ENCODE measurements at regions not wholly inside any gene's neighbourhood (a gene's known extent, or its start where the extent isn't known, plus 50 kb on each side); places are given as distances from the start of the nearest gene placed in this dataset.

- H3K4me3 ChIP-seq (ENCODE audit: low read depth, low read length) = no peak overlapping the region
- CTCF ChIA-PET = no interaction called here
- no peak for TF ChIP-seq CTCF (IDR thresholded peaks at IDR 0.05; ENCODE audit: insufficient read depth, low read length, missing control alignments)
- DNase-seq (ENCODE audit: low read depth, low spot score) = no peak
- POLR2A ChIA-PET = no interaction called here
These were observed 346.1 kb downstream of the GBA3 start for GRCh38 chr4:23038626-23039491.

- TF ChIP-seq CTCF (IDR thresholded peaks at IDR 0.05; ENCODE audit: insufficient read depth, low read length, missing control alignments) = no peak
- POLR2A ChIA-PET = no interaction called here
These were observed 344.3 kb downstream of the GBA3 start for GRCh38 chr4:23036921-23037495.

GRCh38 chr4:23036503-23036902, 343.8 kb downstream of the GBA3 start:
- no peak for DNase-seq (ENCODE audit: low read depth, low spot score)
- POLR2A ChIA-PET = no interaction called here
- CTCF ChIA-PET = no interaction called here
- TF ChIP-seq CTCF (IDR thresholded peaks at IDR 0.05; ENCODE audit: insufficient read depth, low read length, missing control alignments) = no peak
- H3K4me3 ChIP-seq (ENCODE audit: low read depth, low read length) = no peak overlapping the region

More at GRCh38 chr4:23036921-23037495, 344.3 kb downstream of the GBA3 start:
- no peak overlapping the region for H3K4me3 ChIP-seq (ENCODE audit: low read depth, low read length)
- DNase-seq (ENCODE audit: low read depth, low spot score) = no peak
- CTCF ChIA-PET = no interaction called here

- H3K4me3 ChIP-seq (ENCODE audit: low read depth, low read length) = no peak overlapping the region
- ChIA-PET CTCF (no interaction called here), POLR2A (no interaction called here)
- TF ChIP-seq CTCF (IDR thresholded peaks at IDR 0.05; ENCODE audit: insufficient read depth, low read length, missing control alignments) = no peak
- DNase-seq (ENCODE audit: low read depth, low spot score) = no peak
These were observed 342.9 kb downstream of the GBA3 start for GRCh38 chr4:23035521-23036056.

GRCh38 chr4:23034731-23035130, 342.0 kb downstream of the GBA3 start:
- no peak for TF ChIP-seq CTCF (IDR thresholded peaks at IDR 0.05; ENCODE audit: insufficient read depth, low read length, missing control alignments)
- POLR2A ChIA-PET = no interaction called here
- no peak overlapping the region for H3K4me3 ChIP-seq (ENCODE audit: low read depth, low read length)
- CTCF ChIA-PET = interaction anchor here (0.7 kb wide), 1 partner anchor 43 kb away, joined by 3 read pairs; no protein-coding TSS in a partner anchor
- no peak for DNase-seq (ENCODE audit: low read depth, low spot score)

- peak; percentile 88 for DNase-seq (ENCODE audit: low read depth, low spot score)
- ChIA-PET POLR2A (no interaction called here), CTCF (no interaction called here)
- no peak overlapping the region for H3K4me3 ChIP-seq (ENCODE audit: low read depth, low read length)
- TF ChIP-seq CTCF (IDR thresholded peaks at IDR 0.05; ENCODE audit: insufficient read depth, low read length, missing control alignments) = no peak
These were observed 341.1 kb downstream of the GBA3 start for GRCh38 chr4:23033796-23034195.

All from AG04449 (cell line).